ENCODE measurements at regions not wholly inside any gene's neighbourhood (a gene's known extent, or its start where the extent isn't known, plus 50 kb on each side); places are given as distances from the start of the nearest gene placed in this dataset.

DNA sequence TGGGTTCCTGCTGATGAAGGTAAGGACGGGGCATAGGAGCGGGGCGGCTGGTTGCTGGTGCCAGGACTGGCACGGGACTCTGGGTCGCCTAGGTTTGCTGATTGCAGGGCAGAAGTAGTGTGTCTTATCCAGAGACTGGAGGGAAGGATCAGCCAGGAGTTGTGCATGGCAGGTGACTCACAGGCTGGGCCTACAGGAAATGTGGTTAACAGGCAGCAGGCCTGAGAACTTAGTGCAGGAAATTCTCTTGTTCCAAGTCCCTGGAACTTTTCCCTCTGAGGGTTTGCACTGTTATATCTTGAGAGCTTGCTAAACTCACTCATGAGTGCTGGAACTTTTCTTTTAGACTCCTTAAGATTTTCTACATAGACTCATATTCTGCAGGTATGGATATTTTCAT is 95.1 kb downstream of the ANXA2R start:
- TF ChIP-seq, protein P1, sequence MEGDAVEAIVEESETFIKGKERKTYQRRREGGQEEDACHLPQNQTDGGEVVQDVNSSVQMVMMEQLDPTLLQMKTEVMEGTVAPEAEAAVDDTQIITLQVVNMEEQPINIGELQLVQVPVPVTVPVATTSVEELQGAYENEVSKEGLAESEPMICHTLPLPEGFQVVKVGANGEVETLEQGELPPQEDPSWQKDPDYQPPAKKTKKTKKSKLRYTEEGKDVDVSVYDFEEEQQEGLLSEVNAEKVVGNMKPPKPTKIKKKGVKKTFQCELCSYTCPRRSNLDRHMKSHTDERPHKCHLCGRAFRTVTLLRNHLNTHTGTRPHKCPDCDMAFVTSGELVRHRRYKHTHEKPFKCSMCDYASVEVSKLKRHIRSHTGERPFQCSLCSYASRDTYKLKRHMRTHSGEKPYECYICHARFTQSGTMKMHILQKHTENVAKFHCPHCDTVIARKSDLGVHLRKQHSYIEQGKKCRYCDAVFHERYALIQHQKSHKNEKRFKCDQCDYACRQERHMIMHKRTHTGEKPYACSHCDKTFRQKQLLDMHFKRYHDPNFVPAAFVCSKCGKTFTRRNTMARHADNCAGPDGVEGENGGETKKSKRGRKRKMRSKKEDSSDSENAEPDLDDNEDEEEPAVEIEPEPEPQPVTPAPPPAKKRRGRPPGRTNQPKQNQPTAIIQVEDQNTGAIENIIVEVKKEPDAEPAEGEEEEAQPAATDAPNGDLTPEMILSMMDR (IDR thresholded peaks at IDR 0.05): no peak
- no peak for TF ChIP-seq POLR2AphosphoS5 (IDR thresholded peaks at IDR 0.05)
